Neural cell (in vitro differentiated cells): ENCODE measurements at regions not wholly inside any gene's neighbourhood (a gene's known extent, or its start where the extent isn't known, plus 50 kb on each side); places are given as distances from the start of the nearest gene placed in this dataset.

Source experiments
- CTCF ChIP-seq: fragments of 450-650 bp; IDR thresholded peaks from 2 replicates; pipeline ENCODE4 v1.5.1; 2014; ENCODE audit warnings: antibody characterized with exemption, mild to moderate bottlenecking, moderate library complexity; ENCODE audit not compliant: poor library complexity, severe bottlenecking
- EP300 ChIP-seq: fragments of 450-650 bp; conservative IDR thresholded peaks from 2 replicates; pipeline ENCODE4 v1.6.1; 2014; ENCODE audit warnings: antibody characterized with exemption, mild to moderate bottlenecking, moderate library complexity; ENCODE audit not compliant: poor library complexity, severe bottlenecking
- EZH2 ChIP-seq: fragments of 200-600, 300-800 bp; shearing (Covaris generic), sonication (generic); IDR thresholded peaks from 2 replicates; pipeline ENCODE4 v1.6.1; 2014; ENCODE audit warnings: antibody characterized with exemption, low read length, borderline replicate concordance, mild to moderate bottlenecking; ENCODE audit not compliant: insufficient read depth, poor library complexity, severe bottlenecking
- MXI1 ChIP-seq: fragments of 450-650 bp; conservative IDR thresholded peaks from 2 replicates; pipeline ENCODE4 v1.6.1; 2014; ENCODE audit warnings: antibody characterized with exemption, mild to moderate bottlenecking; ENCODE audit not compliant: poor library complexity, severe bottlenecking
- POLR2AphosphoS5 ChIP-seq: IDR thresholded peaks from 2 replicates; pipeline ENCODE4 v1.6.1; 2012
- RAD21 ChIP-seq: fragments of 450-650 bp; conservative IDR thresholded peaks from 2 replicates; pipeline ENCODE4 v1.6.1; 2014; ENCODE audit warnings: antibody characterized with exemption, mild to moderate bottlenecking, moderate library complexity
- REST ChIP-seq: IDR thresholded peaks from 2 replicates; pipeline ENCODE4 v1.6.1; 2012; ENCODE audit warnings: borderline replicate concordance
- SMC3 ChIP-seq: fragments of 450-650 bp; conservative IDR thresholded peaks from 2 replicates; pipeline ENCODE4 v1.6.1; 2014; ENCODE audit warnings: antibody characterized with exemption, mild to moderate bottlenecking, moderate library complexity; ENCODE audit not compliant: poor library complexity
- TAF1 ChIP-seq: IDR thresholded peaks from 2 replicates; pipeline ENCODE4 v1.6.1; 2012; ENCODE audit warnings: low read depth

GRCh38 chr4:33746979-33747378 is 2497.3 kb downstream of the ARAP2 start:
- TF ChIP-seq CTCF, result no peak
- TF ChIP-seq EP300, result no peak
- TF ChIP-seq POLR2AphosphoS5, result no peak
- TF ChIP-seq RAD21, result no peak
- no peak for TF ChIP-seq MXI1
- no peak for TF ChIP-seq EZH2
- no peak for TF ChIP-seq TAF1
- no peak for TF ChIP-seq SMC3
- no peak for TF ChIP-seq REST
